Calu3 (cell line): ENCODE measurements at regions not wholly inside any gene's neighbourhood (a gene's known extent, or its start where the extent isn't known, plus 50 kb on each side); places are given as distances from the start of the nearest gene placed in this dataset.
A peak's percentile ranks its signal among the peaks of the same experiment; 100 is the strongest.

ENCODE experiments used
- BruUV-seq: library from RNA; stranded (reverse); fragments of 400-500 nt; replicated peaks from 2 replicates; lab custom pipeline; 2021; lab: Mats Ljungman, UMichigan
- CTCF ChIA-PET: fragments of 300-600 bp; sonication (Branson Sonifier 250); formaldehyde crosslinking; loops from one replicate; lab custom pipeline; 2022; ENCODE audit warnings: antibody characterized with exemption; lab: Charles Lee
- DNase-seq: peaks from one replicate; pipeline ENCODE4 v3.0.0; 2022
- H3K27ac Mint-ChIP-seq: one replicate; pipeline ENCODE4 v1.8.0; 2022; ENCODE audit warnings: mixed read lengths; ENCODE audit not compliant: unreplicated experiment
- H3K27me3 Mint-ChIP-seq: one replicate; pipeline ENCODE4 v1.8.0; 2022; ENCODE audit warnings: mixed read lengths; ENCODE audit not compliant: unreplicated experiment
- H3K36me3 Mint-ChIP-seq: one replicate; pipeline ENCODE4 v1.8.0; 2022; ENCODE audit warnings: mild to moderate bottlenecking, moderate library complexity, mixed read lengths; ENCODE audit not compliant: insufficient read depth, unreplicated experiment
- H3K4me1 Mint-ChIP-seq: one replicate; pipeline ENCODE4 v1.8.0; 2022; ENCODE audit warnings: mild to moderate bottlenecking, low read depth, mixed read lengths; ENCODE audit not compliant: unreplicated experiment
- H3K4me3 Mint-ChIP-seq: one replicate; pipeline ENCODE4 v1.8.0; 2022; ENCODE audit warnings: mild to moderate bottlenecking, low read depth, moderate library complexity, mixed read lengths; ENCODE audit not compliant: unreplicated experiment
- H3K9me3 Mint-ChIP-seq: one replicate; pipeline ENCODE4 v1.8.0; 2022; ENCODE audit warnings: low read depth, mixed read lengths; ENCODE audit not compliant: unreplicated experiment
- CTCF ChIP-seq: fragments of 200-600 bp; IDR thresholded peaks from one replicate; pipeline ENCODE4 v1.8.0; 2022; ENCODE audit warnings: antibody characterized with exemption; ENCODE audit not compliant: unreplicated experiment
- intact Hi-C: fragments of 100-400 bp; cut with micrococcal nuclease; formaldehyde crosslinking; loops from one replicate; pipeline ENCODE4 v1.10.0; 2022; ENCODE audit not compliant: unreplicated experiment

- Mint-ChIP-seq H3K27ac (peak overlapping the region; percentile 36), H3K4me1 (peaks cover 28% of the 10 kb centered on the region), H3K4me3 (peak overlapping the region; percentile 66), H3K9me3 (no peaks in the 10 kb centered on the region), H3K36me3 (peaks cover 6% of the 10 kb centered on the region), H3K27me3 (peaks cover 41% of the 10 kb centered on the region)
- BruUV-seq: no TSS peak
- intact Hi-C loops: no loop called here
- TF ChIP-seq CTCF: no peak
- CTCF ChIA-PET: interaction anchor here (0.6 to 1.5 kb wide), 4 partner anchors 19 to 110 kb away, joined by 3 to 4 read pairs (median 3); partner anchors contain the start of gene CXXC5
- peak; percentile 68 for DNase-seq
These were observed 49.6 kb upstream of the PSD2 start for GRCh38 chr5:139745800-139746690.
